Skeletal muscle satellite cell (primary cell): ENCODE measurements at regions not wholly inside any gene's neighbourhood (a gene's known extent, or its start where the extent isn't known, plus 50 kb on each side); places are given as distances from the start of the nearest gene placed in this dataset.

Experiments
- H3K27me3 ChIP-seq: 2 replicates; pipeline ENCODE4 v1.7.0; 2013; ENCODE audit warnings: low read length; ENCODE audit not compliant: control insufficient read depth, insufficient read depth
- H3K36me3 ChIP-seq: 2 replicates; pipeline ENCODE4 v1.7.0; 2013; ENCODE audit warnings: mild to moderate bottlenecking, control low read depth, low read length; ENCODE audit not compliant: insufficient read depth
- H3K4me1 ChIP-seq: 2 replicates; pipeline ENCODE4 v1.7.0; 2013; ENCODE audit warnings: low read length; ENCODE audit not compliant: control insufficient read depth, insufficient read depth
- H3K4me2 ChIP-seq: 2 replicates; pipeline ENCODE4 v1.7.0; 2013; ENCODE audit warnings: mild to moderate bottlenecking, low read length
- H3K4me3 ChIP-seq: 2 replicates; pipeline ENCODE4 v1.7.0; 2013; ENCODE audit warnings: low read length
- H3K9ac ChIP-seq: 2 replicates; pipeline ENCODE4 v1.7.0; 2013; ENCODE audit warnings: mild to moderate bottlenecking, low read depth, low read length, moderate library complexity
- H3K9me3 ChIP-seq: replicated peaks from 2 replicates; pipeline ENCODE4 v1.7.0; 2013; ENCODE audit warnings: mild to moderate bottlenecking, control low read depth, low read length

DNA sequence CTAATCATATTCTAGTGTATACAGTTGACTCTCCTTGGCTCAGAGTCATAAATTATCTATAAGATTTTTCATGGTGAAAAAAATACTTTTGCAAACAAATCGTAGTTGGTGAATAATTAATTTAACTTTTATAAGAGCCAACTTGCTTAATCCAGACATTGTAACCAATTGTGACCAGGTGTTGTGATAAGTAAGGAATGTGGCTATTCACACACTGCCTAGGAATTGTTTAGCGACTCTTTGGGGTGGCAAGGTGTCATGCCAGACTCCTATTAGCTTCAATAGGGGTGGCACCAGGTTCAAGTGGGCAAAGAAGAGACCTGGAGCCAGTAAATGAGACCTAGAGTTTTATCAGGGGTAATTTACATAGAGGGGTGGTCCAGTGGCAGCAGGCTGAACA is 344.7 kb upstream of the PKDCC start:
- Histone ChIP-seq H3K9ac (no peak overlapping the region), H3K9me3 (no peaks in the 10 kb centered on the region), H3K4me2 (no peak overlapping the region), H3K4me1 (no peaks in the 10 kb centered on the region), H3K27me3 (peaks cover 3% of the 10 kb centered on the region), H3K36me3 (no peaks in the 10 kb centered on the region), H3K4me3 (no peak overlapping the region)

DNA sequence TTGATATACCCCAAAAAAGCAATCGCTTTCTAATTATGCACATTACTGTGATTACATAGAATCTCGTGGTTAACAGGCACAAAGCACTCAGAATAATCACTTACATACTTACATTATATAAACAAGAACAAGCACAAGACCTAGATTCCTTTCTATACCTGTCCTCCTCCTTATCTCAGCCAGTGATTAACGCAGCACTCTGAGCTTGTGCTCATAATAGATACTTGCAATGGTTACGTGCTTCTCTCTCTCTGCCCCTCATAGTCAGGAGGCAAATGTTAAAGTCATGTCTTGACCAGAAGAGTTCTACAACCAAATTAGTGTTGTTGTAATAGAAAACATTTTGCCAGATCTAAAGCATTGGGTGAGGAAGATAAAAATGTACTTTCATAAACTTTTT is 342.2 kb upstream of the PKDCC start:
- H3K4me1 ChIP-seq = peaks cover 2% of the 10 kb centered on the region
- H3K4me3 ChIP-seq = no peak overlapping the region
- H3K4me2 ChIP-seq = no peak overlapping the region
- H3K9me3 ChIP-seq = no peaks in the 10 kb centered on the region
- no peak overlapping the region for H3K9ac ChIP-seq
- no peaks in the 10 kb centered on the region for H3K36me3 ChIP-seq
- H3K27me3 ChIP-seq = peaks cover 3% of the 10 kb centered on the region

DNA sequence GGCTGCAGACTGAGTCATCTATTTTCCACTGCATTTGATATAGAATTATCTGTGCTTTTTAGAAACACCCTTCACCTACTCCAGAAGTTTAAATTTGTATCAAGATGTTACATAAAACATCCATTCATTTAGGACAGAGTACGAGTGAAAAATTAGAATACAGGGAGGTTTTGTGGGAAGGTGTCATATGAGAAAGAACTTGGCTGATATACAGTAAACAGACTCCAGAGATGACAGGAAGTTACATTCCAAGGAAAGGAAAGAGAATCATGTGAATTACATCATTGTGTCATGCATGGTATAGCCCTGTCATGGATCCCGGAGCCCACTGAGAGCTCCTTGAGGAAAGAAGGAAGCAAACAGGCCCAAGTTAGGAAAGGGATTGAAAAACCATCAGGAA is 341.5 kb upstream of the PKDCC start:
- Histone ChIP-seq H3K4me1 (peaks cover 8% of the 10 kb centered on the region), H3K36me3 (no peaks in the 10 kb centered on the region), H3K27me3 (peaks cover 3% of the 10 kb centered on the region), H3K4me2 (no peak overlapping the region), H3K9me3 (no peaks in the 10 kb centered on the region), H3K4me3 (no peak overlapping the region), H3K9ac (no peak overlapping the region)

DNA sequence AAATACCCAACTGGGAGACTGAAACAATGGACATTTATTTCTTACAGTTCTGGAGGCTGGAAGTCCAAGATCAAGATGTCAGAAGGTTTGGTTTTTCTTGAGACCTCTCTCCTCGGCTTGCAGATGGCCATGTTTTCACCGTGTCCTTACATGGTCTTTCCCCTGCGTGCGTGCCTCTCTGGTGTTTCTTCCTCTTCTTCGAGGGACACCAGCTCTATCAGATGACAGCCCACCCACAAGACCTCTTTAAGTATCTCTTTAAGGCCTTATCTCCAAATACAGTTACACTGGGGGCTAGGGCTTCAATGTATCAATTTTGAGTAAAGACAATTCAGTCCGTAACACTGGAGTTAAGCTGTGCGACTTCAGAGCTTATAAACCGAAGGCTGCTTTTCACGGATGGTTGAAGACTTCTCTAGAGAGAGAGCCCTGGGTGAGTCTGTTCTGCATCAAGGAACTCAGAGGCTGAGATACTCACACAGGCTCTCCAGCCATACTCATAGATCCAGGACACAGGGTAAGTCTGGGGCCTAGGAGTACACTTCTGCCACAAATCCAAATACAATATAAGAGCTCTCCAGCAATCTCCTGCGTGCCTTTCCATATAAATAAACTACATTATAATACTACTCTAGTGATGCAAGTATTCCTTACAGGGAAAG is 339.9 kb upstream of the PKDCC start:
- Histone ChIP-seq H3K9me3 (no peaks in the 10 kb centered on the region), H3K4me1 (peaks cover 8% of the 10 kb centered on the region), H3K4me3 (no peak overlapping the region), H3K9ac (no peak overlapping the region), H3K4me2 (no peak overlapping the region), H3K36me3 (no peaks in the 10 kb centered on the region), H3K27me3 (peaks cover 3% of the 10 kb centered on the region)

DNA sequence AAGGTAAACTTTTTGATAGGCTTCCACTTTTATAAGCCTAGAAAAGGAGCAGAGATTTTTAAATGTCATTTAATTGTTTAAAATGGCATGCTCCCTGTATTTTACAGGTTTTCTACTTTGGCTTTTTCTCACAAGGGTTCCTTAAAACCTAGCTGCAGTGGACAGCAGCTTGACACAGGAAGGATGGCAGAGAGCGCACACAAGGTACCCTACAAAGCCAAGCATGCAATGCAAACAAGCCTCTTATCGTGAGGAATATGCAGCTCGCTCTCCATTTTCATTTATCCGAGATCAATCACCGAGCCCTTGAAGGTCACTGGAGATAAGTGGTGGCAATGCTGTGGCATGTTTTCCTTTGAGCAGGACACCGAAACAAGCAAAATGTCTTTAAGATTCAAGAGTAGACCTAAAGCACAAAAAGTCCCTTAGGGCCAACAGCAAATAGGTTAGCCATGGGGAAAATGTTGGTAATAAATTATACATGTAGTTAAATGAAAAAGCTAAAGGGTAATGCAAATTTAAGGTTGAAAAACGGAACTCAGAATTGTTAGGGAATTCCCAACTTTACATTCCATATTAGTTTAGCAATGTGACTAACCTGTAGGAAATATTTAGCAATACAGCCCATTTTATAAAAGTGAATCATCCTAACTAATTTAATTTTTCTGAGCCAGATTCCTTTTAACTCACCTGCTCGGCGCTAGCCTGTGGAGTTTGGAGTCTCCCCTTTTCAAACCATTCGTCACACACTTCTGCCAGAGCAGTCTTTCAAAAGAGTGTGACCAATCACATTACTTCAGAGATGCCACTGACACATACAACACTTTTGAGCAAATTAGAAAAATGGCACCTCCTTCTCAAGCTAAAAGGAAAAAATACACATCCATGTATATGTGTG is 337.9 kb upstream of the PKDCC start:
- H3K4me3 ChIP-seq = no peak overlapping the region
- H3K9me3 ChIP-seq = no peaks in the 10 kb centered on the region
- H3K27me3 ChIP-seq = peaks cover 3% of the 10 kb centered on the region
- H3K9ac ChIP-seq = no peak overlapping the region
- no peaks in the 10 kb centered on the region for H3K36me3 ChIP-seq
- no peak overlapping the region for H3K4me2 ChIP-seq
- peaks cover 8% of the 10 kb centered on the region for H3K4me1 ChIP-seq

DNA sequence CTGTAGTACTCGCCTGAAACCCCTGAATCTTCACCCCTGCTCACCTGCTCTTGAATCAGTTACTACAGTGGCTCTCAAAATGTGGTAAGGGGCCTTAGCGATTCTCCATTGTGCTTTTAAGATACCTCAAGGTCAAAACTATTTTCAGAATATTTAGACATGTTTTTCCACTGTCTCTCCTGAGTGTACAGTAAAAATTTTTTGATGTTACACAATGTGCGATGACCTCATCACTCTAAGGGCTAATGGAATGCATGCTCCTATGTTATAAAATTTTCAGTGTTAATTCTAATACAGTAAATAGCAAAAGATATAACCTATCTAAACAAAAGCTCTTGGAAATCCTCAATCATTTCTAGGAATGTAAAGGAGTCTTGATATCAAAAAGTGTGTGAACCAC is 336.9 kb upstream of the PKDCC start:
- H3K9me3 ChIP-seq = no peaks in the 10 kb centered on the region
- H3K4me1 ChIP-seq = peaks cover 8% of the 10 kb centered on the region
- H3K36me3 ChIP-seq = no peaks in the 10 kb centered on the region
- no peak overlapping the region for H3K4me2 ChIP-seq
- H3K27me3 ChIP-seq = peaks cover 3% of the 10 kb centered on the region
- H3K4me3 ChIP-seq = no peak overlapping the region
- H3K9ac ChIP-seq = no peak overlapping the region

DNA sequence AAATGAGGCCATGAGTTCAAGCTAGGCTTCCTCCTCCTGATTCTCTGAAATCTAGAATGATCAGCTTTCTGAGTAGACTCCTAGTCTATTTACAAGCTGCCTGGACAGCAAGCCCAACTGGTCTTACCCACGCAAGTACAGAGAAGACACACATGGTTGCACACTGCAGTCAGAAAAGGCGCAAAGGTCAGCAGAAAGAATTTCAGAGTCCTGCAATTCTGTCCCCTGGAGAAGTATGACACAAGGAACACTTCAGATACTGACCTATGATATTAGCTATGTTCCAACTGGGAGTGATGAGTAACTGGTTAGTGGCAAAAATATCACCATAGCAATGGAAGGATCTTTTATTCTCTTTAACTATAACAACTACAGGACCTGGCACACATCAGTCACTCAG is 336.1 kb upstream of the PKDCC start:
- H3K9me3 ChIP-seq = no peaks in the 10 kb centered on the region

DNA sequence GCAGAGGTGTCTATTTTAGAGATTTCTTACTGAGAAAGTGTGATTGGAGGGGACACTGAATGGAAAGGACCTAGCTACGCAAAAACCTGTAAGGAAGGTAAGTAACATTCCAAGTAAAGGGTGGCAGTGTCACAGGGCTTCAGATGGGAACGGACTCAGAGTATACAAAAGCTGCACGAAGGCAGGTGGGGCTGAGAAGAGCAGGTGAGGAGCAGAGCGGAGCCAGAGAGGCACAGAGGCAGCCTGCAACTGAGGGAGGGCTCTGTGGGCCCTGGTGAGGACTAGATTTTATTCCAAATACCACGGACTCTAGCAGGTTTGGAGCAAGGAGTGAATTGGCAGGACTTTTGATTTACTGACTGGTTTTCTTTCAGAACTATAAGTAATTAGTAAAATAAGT is 331.3 kb upstream of the PKDCC start:
- Histone ChIP-seq H3K27me3 (no peaks in the 10 kb centered on the region), H3K9me3 (no peaks in the 10 kb centered on the region), H3K4me3 (no peak overlapping the region), H3K4me1 (peaks cover 3% of the 10 kb centered on the region), H3K36me3 (no peaks in the 10 kb centered on the region), H3K4me2 (no peak overlapping the region), H3K9ac (no peak overlapping the region)

More for the DNA sequence above, 336.1 kb upstream of the PKDCC start:
- peaks cover 8% of the 10 kb centered on the region for H3K4me1 ChIP-seq
- H3K27me3 ChIP-seq = no peaks in the 10 kb centered on the region
- H3K9ac ChIP-seq = no peak overlapping the region
- no peak overlapping the region for H3K4me2 ChIP-seq
- no peaks in the 10 kb centered on the region for H3K36me3 ChIP-seq
- H3K4me3 ChIP-seq = no peak overlapping the region

DNA sequence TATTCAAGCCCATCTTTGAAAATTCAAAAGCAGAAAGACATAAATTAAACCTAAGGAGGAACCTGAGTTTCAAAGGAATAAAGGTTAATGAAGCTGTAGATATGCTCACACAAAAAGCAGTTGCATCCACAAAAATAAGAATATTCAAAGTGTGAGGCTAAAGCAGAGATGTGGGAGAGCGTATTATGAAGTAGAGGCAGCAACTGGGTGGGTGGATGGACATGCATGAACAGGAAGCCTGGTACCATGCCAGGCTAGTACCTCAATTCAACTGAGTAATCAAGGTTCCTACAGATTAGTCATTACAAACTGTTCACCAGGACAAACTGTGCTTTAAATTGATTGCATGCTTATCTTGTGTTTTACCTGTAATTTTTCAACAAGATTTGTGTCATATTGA is 330.0 kb upstream of the PKDCC start:
- H3K4me2 ChIP-seq = no peak overlapping the region
- H3K9ac ChIP-seq = no peak overlapping the region
- H3K9me3 ChIP-seq = no peaks in the 10 kb centered on the region
- H3K27me3 ChIP-seq = no peaks in the 10 kb centered on the region
- H3K36me3 ChIP-seq = no peaks in the 10 kb centered on the region
- no peak overlapping the region for H3K4me3 ChIP-seq
- peaks cover 13% of the 10 kb centered on the region for H3K4me1 ChIP-seq

DNA sequence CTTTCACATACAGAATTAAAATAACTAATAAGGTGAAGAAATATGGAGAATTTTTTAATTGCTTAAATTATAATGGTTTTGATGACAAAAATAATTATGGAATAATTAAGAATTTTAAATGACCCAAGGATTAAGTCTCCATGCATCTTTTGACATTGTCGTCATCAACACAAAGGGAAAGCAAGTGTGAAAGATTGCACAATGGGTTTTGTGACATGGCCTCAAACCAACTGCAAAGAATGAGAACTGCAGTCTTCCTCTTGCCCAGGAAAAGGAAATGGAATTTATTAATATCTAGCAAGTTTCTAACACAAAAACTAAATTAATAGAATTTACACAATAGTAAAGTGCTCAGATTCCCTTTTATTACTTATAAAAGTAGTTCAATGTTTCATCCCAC is 329.1 kb upstream of the PKDCC start:
- Histone ChIP-seq H3K9me3 (no peaks in the 10 kb centered on the region), H3K36me3 (no peaks in the 10 kb centered on the region), H3K4me2 (no peak overlapping the region), H3K9ac (no peak overlapping the region), H3K4me3 (no peak overlapping the region), H3K27me3 (no peaks in the 10 kb centered on the region), H3K4me1 (peaks cover 22% of the 10 kb centered on the region)

DNA sequence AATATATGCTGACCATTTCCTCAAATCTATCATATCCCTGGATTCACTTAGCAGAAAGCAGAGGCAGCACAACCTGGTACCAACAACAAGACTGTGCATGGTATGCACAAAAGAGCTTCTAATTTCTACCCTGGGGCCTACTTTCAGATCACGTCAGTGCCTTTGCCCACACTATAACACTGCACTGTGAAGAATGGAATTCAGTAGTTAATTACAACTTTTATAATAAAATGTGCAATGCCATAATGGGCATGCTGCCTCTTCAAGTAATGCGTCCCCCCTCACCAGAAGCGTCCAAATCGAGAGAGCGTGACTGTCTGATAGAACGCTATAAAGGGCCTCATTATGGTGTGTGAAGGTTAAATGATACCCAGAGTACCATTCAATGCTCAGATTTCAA is 328.1 kb upstream of the PKDCC start:
- Histone ChIP-seq H3K4me3 (no peak overlapping the region), H3K27me3 (no peaks in the 10 kb centered on the region), H3K36me3 (no peaks in the 10 kb centered on the region), H3K4me2 (peak overlapping the region; percentile 55), H3K9me3 (no peaks in the 10 kb centered on the region), H3K4me1 (peaks cover 23% of the 10 kb centered on the region), H3K9ac (no peak overlapping the region)
